NCI-H2196 treated with DMSO at 0.1 percent for 48 hours (cell line): ENCODE measurements at regions not wholly inside any gene's neighbourhood (a gene's known extent, or its start where the extent isn't known, plus 50 kb on each side); places are given as distances from the start of the nearest gene placed in this dataset.

ENCODE experiments used
- DNase-seq: peaks from one replicate; lab custom pipeline; 2025; ENCODE audit not compliant: unreplicated experiment; lab: John Stamatoyannopoulos, UW

GRCh38 chr13:44237881-44238421 lies 135.7 kb upstream of the SERP2 start:
- DNase-seq: no peak

- DNase-seq: no peak
These were observed 132.9 kb upstream of the SERP2 start for GRCh38 chr13:44240611-44241145.

GRCh38 chr13:44241638-44242037 lies 132.0 kb upstream of the SERP2 start:
- no peak for DNase-seq

GRCh38 chr13:44242766-44243165 lies 130.9 kb upstream of the SERP2 start:
- DNase-seq: no peak

- DNase-seq: no peak
These were observed 130.3 kb upstream of the SERP2 start for GRCh38 chr13:44243198-44243857.

- DNase-seq: no peak
These were observed 129.3 kb upstream of the SERP2 start for GRCh38 chr13:44244288-44244687.

GRCh38 chr13:44249431-44249836 lies 124.2 kb upstream of the SERP2 start:
- no peak for DNase-seq

- no peak for DNase-seq
These were observed 120.7 kb upstream of the SERP2 start for GRCh38 chr13:44252938-44253337.

GRCh38 chr13:44255771-44256364 lies 117.8 kb upstream of the SERP2 start:
- no peak for DNase-seq

- no peak for DNase-seq
These were observed 115.8 kb upstream of the SERP2 start for GRCh38 chr13:44257796-44258195.

- no peak for DNase-seq
These were observed 114.3 kb upstream of the SERP2 start for GRCh38 chr13:44259045-44260027.

GRCh38 chr13:44260336-44260735 lies 113.3 kb upstream of the SERP2 start:
- no peak for DNase-seq

- DNase-seq: no peak
These were observed 109.6 kb upstream of the SERP2 start for GRCh38 chr13:44263751-44264620.

GRCh38 chr13:44266305-44266704 lies 107.3 kb upstream of the SERP2 start:
- DNase-seq: no peak

GRCh38 chr13:44266772-44267171 lies 106.9 kb upstream of the SERP2 start:
- no peak for DNase-seq

- DNase-seq: no peak
These were observed 106.4 kb upstream of the SERP2 start for GRCh38 chr13:44267203-44267602.

- DNase-seq: no peak
These were observed 105.6 kb upstream of the SERP2 start for GRCh38 chr13:44267980-44268379.

- no peak for DNase-seq
These were observed 104.6 kb upstream of the SERP2 start for GRCh38 chr13:44268980-44269379.

GRCh38 chr13:44270150-44270549 lies 103.5 kb upstream of the SERP2 start:
- no peak for DNase-seq

- no peak for DNase-seq
These were observed 102.6 kb upstream of the SERP2 start for GRCh38 chr13:44271031-44271455.
